Skin of body (tissue), 1 donor: ENCODE measurements at regions not wholly inside any gene's neighbourhood (a gene's known extent, or its start where the extent isn't known, plus 50 kb on each side); places are given as distances from the start of the nearest gene placed in this dataset.
"Not testable (repeated sequence)": the region's sequence is repeated elsewhere in the genome, so short reads cannot be mapped to it uniquely, and the experiment has no call there.

Experiments
- DNase-seq: peaks from one replicate; lab custom pipeline; 2025; lab: John Stamatoyannopoulos, UW

GRCh38 chr7:79563821-79564522, 110.5 kb upstream of the MAGI2 start:
- DNase-seq = no peak

DNA sequence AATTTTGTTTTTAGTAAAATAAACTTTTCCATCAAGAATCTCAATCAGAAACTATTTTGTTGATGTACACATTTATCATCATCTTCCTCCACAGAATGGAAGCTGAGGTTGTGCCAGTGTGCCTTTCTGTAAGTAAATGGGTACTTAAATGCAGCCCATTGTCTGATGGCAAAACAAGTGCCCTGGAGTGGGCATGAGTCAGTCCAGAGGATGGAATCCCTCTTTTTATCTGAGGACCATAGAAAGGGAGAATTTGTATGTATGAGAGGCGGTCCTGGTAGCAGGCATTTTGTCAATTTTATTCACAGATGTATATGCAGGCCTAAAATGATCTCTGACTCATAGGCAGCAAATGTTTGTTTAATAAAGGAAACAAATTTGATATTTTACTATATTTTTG, 102.1 kb upstream of the MAGI2 start:
- no peak for DNase-seq

- DNase-seq = no peak
Measured at GRCh38 chr7:79553811-79554555, 100.5 kb upstream of the MAGI2 start.

DNA sequence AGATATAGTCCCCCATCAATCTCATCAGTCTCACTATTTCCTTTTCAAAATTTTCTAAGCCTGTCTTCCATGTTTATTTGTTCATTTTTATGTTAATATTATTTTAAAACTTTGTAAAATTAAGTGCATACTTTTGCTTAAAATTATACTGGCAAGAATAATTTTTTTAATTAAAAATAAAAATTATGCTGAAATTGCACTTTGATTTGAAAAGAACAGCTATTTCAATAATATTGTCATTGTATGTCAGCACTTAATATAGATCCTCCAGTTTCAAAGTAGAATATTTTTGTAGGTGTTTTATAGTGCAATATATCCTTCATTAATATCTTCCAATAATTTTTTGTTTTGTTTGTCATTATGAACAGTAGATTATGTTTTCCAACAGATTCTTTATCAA, 99.0 kb upstream of the MAGI2 start:
- DNase-seq = no peak

DNA sequence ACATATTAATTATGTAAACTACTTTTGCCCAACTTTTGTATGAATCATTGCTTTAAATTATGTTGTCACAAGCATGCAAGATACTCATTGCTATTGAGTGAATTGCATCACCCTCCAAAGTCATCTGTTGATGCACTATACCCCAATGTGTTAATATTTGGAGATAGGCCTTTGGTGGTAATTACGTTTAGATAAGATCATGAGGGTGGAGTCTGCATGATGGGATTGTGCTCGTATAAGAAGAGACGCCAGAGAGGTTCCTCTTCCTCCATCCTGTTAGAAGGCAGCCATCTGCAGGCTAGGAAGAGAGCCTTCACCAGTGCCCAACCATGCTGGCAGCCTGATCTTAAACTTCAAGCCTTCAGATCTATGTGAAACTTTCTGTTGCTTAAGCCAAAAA, 95.3 kb upstream of the MAGI2 start:
- no peak for DNase-seq

- DNase-seq = no peak
Measured at GRCh38 chr7:79547132-79547531, 93.7 kb upstream of the MAGI2 start.

DNA sequence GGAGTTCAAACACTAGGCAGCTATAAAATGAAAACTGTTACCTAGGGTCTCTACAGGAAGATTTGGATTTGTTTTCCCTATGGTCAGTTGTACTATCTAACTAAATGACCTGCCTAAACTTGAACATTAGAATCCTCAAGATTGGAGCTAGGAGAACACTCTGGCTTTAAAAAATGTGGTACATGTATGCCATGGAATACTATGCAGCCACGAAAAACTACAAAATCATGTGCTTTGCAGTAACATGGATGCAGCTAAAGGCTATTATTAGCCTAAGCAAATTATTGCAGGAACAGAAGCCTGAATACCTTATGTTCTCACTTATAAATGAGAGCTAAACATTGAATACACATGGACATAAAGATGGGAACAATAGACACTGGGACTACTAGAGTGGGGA, 87.1 kb upstream of the MAGI2 start:
- no peak for DNase-seq

- no peak for DNase-seq
Measured at GRCh38 chr7:79534128-79534527, 80.7 kb upstream of the MAGI2 start.

GRCh38 chr7:79531905-79532664, 78.6 kb upstream of the MAGI2 start:
- no peak for DNase-seq

DNA sequence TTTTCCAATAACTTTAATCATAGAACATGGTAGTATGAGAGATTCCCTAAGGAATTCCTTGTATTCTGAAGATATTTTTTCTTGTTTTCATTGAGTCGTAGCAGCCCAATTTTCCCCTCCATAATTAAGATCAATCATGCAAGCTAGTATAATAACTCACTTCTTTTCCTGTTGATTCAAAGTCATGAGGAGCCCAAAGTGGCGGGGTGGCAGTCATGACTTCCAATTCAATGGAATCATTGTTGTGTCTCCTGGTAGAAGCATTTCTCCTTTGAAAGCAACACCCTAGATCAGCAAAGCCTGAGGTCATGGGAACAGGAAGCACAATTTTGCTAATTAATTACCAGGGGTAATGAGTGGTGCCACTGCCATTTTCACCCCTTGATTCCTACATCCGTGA, 77.6 kb upstream of the MAGI2 start:
- no peak for DNase-seq

- no peak for DNase-seq
Measured at GRCh38 chr7:79529881-79530235, 76.4 kb upstream of the MAGI2 start.

DNA sequence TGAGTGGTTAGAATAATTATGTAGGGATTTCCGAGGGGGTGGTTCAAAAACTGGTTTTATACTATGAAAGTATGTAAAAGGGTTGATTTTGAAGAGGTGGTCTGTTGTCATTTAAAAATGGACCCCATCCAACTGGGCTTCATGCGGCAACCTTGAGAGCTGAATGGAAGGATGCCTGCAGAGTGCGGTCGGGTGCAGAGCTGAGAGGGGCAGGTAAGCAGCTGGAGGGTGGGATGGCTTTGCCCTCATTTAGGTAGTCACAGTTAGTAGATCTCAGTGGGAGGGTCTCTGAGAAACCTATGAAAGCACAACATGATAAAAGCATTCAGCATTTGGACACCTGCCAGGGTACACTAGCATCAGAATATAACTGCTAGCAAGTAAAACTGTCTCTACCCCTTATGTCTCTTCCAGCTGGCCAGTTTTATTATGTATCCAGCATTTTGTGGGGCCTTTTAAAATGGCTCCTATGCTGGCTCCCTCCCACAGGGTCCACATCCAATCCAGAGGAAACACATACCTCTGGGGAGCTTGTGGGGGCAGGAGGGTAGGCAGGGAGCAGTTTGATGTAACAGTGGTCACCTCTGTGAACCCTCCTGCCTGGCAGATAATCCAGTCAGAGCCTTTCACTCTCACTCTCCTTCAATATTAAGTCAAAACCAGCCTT, 75.9 kb upstream of the MAGI2 start:
- no peak for DNase-seq

GRCh38 chr7:79528421-79528820, 75.0 kb upstream of the MAGI2 start:
- no peak for DNase-seq

DNA sequence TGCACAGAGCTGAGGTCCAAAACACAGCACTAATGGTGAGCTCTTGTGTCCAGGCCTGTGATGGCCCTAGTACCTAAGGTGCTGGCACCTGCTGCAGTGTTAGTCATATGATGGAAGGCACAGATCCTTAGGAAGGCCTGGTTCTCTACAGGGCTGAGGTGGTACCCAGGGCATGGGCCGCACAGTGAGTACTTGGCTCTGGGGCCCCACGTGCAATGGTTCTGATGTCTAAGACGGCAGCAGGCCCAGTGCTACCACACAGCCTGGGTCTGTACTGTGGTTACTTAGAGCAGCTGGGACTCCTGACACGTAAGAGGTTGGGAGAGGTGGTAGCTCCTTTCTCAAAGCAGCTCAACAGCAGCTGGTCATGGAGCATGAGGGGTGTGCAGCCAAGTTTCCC, 70.6 kb upstream of the MAGI2 start:
- no peak for DNase-seq

- no peak for DNase-seq
Measured at GRCh38 chr7:79523436-79523835, 70.0 kb upstream of the MAGI2 start.

DNA sequence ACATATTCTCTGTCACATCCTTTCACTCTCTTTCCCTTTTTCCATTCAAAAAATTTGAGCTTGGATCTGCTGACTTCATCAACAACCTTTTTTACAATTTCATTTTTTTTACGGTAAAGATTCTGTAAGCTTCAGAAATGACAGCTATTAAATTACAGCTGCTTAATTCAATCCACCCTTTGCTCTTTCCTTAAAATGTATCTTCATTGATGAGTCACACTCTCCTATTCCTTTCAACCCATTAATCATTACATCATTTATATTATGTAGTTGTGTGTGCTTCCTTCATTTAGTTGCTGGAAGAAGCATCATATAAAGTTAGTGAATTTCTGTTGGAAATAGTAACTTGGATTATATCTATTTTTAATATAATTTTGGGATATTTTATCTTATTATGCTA, 67.1 kb upstream of the MAGI2 start:
- no peak for DNase-seq

- DNase-seq = no peak
Measured at GRCh38 chr7:79515358-79515757, 61.9 kb upstream of the MAGI2 start.

DNA sequence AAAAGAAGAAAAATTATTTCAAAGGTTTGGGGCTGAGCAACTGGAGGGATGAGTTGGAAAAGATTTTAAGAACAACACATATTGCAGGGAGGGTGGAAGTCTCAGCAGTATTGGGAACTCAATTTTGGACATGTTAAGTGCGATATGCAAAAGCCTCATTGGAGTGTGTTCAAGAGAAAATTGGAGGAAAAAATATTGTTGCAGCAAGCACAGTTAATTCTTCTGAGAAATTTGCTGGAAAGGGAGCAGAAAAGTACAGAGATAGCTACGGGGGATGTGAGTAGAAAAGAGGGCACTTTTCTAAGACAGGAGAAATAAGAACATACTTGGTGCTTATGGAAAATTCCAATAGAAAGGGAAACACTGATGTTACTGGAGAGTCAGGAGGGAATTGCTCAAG, 59.8 kb upstream of the MAGI2 start:
- DNase-seq = no peak

DNA sequence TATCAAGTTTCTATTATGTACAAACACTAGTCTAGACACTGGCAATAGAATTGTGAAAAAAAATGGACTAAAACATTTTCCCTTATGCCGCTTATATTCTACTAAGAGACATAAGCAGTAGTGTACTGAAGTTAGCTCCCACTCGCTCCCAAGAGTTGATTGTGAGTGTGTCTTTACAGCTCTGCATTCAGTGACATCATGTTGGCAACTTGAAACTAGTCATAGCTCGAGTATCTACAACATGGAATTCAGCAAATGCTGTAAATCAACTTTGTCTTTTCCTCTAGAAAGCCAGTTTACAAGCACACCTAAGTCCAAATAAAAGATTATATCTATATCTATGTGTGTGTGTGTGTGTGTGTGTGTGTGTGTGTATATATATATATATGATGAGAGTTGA, 58.8 kb upstream of the MAGI2 start:
- DNase-seq = no peak

GRCh38 chr7:79511056-79511455, 57.6 kb upstream of the MAGI2 start:
- DNase-seq = not testable (repeated sequence)

DNA sequence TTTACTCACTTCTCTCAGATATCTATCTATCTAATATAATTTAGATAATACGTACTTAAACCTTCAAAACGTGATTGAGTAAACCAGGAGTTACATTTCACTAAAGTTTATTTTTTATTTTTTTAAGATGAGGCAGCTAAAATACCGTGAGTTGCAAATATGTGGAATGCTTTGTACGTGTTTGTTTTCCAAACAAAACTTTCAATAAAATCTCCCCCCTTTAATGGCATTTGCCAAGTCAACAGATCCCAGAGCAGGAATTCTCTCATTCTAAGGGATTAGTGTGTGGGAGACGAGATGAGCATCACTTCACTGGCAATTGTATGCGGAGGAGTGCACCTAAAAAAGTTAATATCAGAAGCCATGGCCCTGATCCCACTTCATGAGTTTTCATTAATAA, 53.7 kb upstream of the MAGI2 start:
- no peak for DNase-seq

DNA sequence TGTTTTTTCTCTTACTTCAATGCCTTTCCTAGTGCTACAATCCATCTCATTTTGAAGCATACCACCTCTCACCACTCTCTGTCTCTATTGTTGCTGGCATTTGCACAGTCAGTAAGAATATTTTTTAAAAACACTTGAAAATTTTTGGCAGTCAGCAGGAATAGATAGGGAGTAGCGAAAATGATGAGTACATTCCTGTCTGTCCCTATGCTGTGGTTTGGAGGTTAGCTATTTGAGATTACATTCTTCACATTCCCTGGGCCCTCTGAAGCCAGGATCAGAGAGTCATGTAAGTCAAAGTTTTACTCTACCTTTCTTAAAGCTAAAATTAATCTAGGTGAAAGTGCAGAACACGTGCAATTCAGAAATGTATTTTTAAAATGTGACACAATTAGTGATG, 53.0 kb upstream of the MAGI2 start:
- no peak for DNase-seq
